ENCODE measurements at regions not wholly inside any gene's neighbourhood (a gene's known extent, or its start where the extent isn't known, plus 50 kb on each side); places are given as distances from the start of the nearest gene placed in this dataset.
"Not testable (repeated sequence)": the region's sequence is repeated elsewhere in the genome, so short reads cannot be mapped to it uniquely, and the experiment has no call there.

DNA sequence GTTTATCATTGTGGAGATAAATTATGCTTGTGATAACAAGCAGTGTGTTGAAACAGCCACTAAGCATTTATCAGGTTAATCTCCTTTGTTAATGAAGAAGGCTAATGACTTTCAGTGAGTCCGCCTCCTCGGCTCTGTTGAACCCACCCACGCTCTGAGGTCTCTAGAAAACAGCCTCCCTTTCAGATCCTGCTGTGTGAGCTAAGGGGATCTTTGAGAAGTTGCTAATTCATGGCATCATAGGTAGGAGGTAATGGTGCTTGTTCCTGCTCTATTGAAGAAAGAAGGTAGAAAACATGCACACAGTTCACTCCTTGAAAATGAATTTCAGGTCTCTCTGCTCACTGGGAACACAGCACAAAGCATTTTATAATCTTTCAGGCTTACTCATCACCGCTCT, 483.9 kb downstream of the AACS start:
- Histone ChIP-seq H3K4me2 (ENCODE audit: unreplicated experiment) (no peak overlapping the region), H3K27me3 (replicated peaks; ENCODE audit: insufficient read depth) (no peaks in the 10 kb centered on the region), H3K9ac (no peak overlapping the region), H3K36me3 (ENCODE audit: low read depth) (no peaks in the 10 kb centered on the region), H3K9me3 (ENCODE audit: low read depth) (no peaks in the 10 kb centered on the region), H3K4me1 (ENCODE audit: insufficient read depth) (no peaks in the 10 kb centered on the region), H3K9me2 (ENCODE audit: insufficient read depth) (no peaks in the 10 kb centered on the region), H2AFZ (no peak overlapping the region), H3K4me3 (no peak overlapping the region), H3K27ac (no peak overlapping the region), H3K79me2 (ENCODE audit: insufficient read depth) (no peaks in the 10 kb centered on the region), H3F3A (ENCODE audit: insufficient read depth) (no peaks in the 10 kb centered on the region), H4K20me1 (ENCODE audit: insufficient read depth) (no peaks in the 10 kb centered on the region)
- TF ChIP-seq EZH2phosphoT487 (IDR thresholded peaks at IDR 0.05; ENCODE audit: insufficient read depth, low read depth), result no peak
- TF ChIP-seq EZH2 (IDR thresholded peaks at IDR 0.05; ENCODE audit: insufficient read depth, poor library complexity, severe bottlenecking), result no peak
- WGBS, 2 experiments (ENCODE audit: low coverage in 1 of 2, low lambda C conversion rate in 2 of 2, missing lambda C conversion rate in 2 of 2), result 7 to 20% methylated on average over 4 of the region's 4 CpGs
- DNase-seq, result no peak
- in situ Hi-C loops (cut with MboI), result no loop called here

DNA sequence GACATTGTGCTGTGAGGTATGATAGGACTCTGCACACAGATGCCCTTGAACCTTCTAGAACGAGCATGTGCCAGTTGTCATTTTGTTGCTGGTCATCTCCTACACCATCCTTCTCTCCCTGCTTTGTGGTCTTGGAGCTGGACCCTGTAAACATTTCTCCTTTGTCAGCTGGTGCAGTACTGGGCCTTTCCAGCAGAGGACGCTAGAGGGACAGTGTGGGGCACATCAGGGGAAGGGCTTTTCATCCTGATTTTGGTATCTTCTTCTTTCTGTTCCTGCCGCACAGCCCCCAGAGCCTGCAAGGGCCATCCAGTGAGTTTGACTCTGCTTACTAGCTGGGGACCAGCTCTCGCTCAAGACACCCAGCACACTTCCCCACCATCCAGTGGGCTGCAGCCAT, 484.6 kb downstream of the AACS start:
- Histone ChIP-seq H4K20me1 (ENCODE audit: insufficient read depth) (no peaks in the 10 kb centered on the region), H3K36me3 (ENCODE audit: low read depth) (no peaks in the 10 kb centered on the region), H3K4me1 (ENCODE audit: insufficient read depth) (no peaks in the 10 kb centered on the region), H3K79me2 (ENCODE audit: insufficient read depth) (no peaks in the 10 kb centered on the region), H2AFZ (no peak overlapping the region), H3K4me3 (no peak overlapping the region), H3K27ac (no peak overlapping the region), H3F3A (ENCODE audit: insufficient read depth) (no peaks in the 10 kb centered on the region), H3K9me3 (ENCODE audit: low read depth) (no peaks in the 10 kb centered on the region), H3K4me2 (ENCODE audit: unreplicated experiment) (no peak overlapping the region), H3K9me2 (ENCODE audit: insufficient read depth) (no peaks in the 10 kb centered on the region), H3K9ac (no peak overlapping the region), H3K27me3 (replicated peaks; ENCODE audit: insufficient read depth) (no peaks in the 10 kb centered on the region)
- 26 to 37% methylated on average over 4 of the region's 4 CpGs for WGBS, 2 experiments (ENCODE audit: low coverage in 1 of 2, low lambda C conversion rate in 2 of 2, missing lambda C conversion rate in 2 of 2)
- TF ChIP-seq EZH2 (IDR thresholded peaks at IDR 0.05; ENCODE audit: insufficient read depth, poor library complexity, severe bottlenecking) (no peak), EZH2phosphoT487 (IDR thresholded peaks at IDR 0.05; ENCODE audit: insufficient read depth, low read depth) (no peak)
- no peak for DNase-seq
- in situ Hi-C loops (cut with MboI), result no loop called here

DNA sequence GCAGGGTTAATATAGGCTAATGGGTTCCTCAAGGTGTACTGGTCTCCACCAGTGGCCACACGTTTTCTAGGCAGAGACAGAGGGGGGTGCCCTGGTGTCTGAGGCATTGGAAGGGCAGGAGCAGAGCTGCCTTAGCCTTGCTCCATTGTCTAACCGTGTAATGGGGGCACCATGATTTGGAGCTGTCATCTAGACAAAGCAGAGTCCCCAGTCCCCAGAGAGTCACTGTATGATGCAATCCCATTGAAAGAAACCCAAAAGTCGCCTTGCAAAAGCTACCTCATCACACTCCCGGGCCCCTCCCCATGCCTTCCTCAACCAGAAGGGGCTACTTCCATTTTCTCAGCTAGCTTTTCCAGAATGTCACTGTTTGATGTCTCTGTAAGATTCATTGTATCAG, 487.1 kb downstream of the AACS start:
- H3K4me2 ChIP-seq (ENCODE audit: unreplicated experiment), result no peak overlapping the region
- TF ChIP-seq EZH2phosphoT487 (IDR thresholded peaks at IDR 0.05; ENCODE audit: insufficient read depth, low read depth), result no peak
- no peak for TF ChIP-seq EZH2 (IDR thresholded peaks at IDR 0.05; ENCODE audit: insufficient read depth, poor library complexity, severe bottlenecking)
- H3K4me1 ChIP-seq (ENCODE audit: insufficient read depth), result no peaks in the 10 kb centered on the region
- no peak for DNase-seq
- no peaks in the 10 kb centered on the region for H3K9me3 ChIP-seq (ENCODE audit: low read depth)
- H3K27me3 ChIP-seq (replicated peaks; ENCODE audit: insufficient read depth), result no peaks in the 10 kb centered on the region
- no peaks in the 10 kb centered on the region for H3K9me2 ChIP-seq (ENCODE audit: insufficient read depth)
- H3K36me3 ChIP-seq (ENCODE audit: low read depth), result no peaks in the 10 kb centered on the region
- no peak overlapping the region for H3K4me3 ChIP-seq
- H3K79me2 ChIP-seq (ENCODE audit: insufficient read depth), result no peaks in the 10 kb centered on the region
- no peak overlapping the region for H3K9ac ChIP-seq
- no peak overlapping the region for H2AFZ ChIP-seq
- H4K20me1 ChIP-seq (ENCODE audit: insufficient read depth), result no peaks in the 10 kb centered on the region
- in situ Hi-C loops (cut with MboI), result no loop called here
- H3F3A ChIP-seq (ENCODE audit: insufficient read depth), result no peaks in the 10 kb centered on the region
- WGBS, 2 experiments (ENCODE audit: low coverage in 1 of 2, low lambda C conversion rate in 2 of 2, missing lambda C conversion rate in 2 of 2), result 1 to 3% methylated on average over 4 of the region's 4 CpGs
- H3K27ac ChIP-seq, result no peak overlapping the region

DNA sequence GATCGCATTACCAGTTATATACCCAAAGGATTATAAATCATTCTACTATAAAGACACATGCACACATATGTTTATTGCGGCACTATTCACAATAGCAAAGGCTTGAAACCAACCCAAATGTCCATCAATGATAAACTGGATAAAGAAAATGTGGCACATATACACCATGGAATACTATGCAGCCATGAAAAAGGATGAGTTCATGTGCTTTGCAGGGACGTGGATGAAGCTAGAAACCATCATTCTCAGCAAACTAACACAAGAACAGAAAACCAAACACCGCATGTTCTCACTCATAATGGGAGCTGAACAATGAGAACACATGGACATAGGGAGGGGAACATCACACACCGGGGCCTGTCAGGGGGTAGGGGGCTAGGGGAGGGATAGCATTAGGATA, 495.8 kb downstream of the AACS start:
- H3K4me2 ChIP-seq (ENCODE audit: unreplicated experiment); H3K79me2 ChIP-seq (ENCODE audit: insufficient read depth); H3K27me3 ChIP-seq (replicated peaks; ENCODE audit: insufficient read depth); H3K27ac ChIP-seq; H3K4me1 ChIP-seq (ENCODE audit: insufficient read depth); in situ Hi-C loops (cut with MboI); DNase-seq; H2AFZ ChIP-seq; H4K20me1 ChIP-seq (ENCODE audit: insufficient read depth); H3K9me2 ChIP-seq (ENCODE audit: insufficient read depth); H3K36me3 ChIP-seq (ENCODE audit: low read depth); H3K9ac ChIP-seq; H3K9me3 ChIP-seq (ENCODE audit: low read depth); H3K4me3 ChIP-seq; H3F3A ChIP-seq (ENCODE audit: insufficient read depth): not testable (repeated sequence)
- WGBS, 2 experiments (ENCODE audit: low coverage in 1 of 2, low lambda C conversion rate in 2 of 2, missing lambda C conversion rate in 2 of 2), result 72 to 73% methylated on average over 5 of the region's 5 CpGs

DNA sequence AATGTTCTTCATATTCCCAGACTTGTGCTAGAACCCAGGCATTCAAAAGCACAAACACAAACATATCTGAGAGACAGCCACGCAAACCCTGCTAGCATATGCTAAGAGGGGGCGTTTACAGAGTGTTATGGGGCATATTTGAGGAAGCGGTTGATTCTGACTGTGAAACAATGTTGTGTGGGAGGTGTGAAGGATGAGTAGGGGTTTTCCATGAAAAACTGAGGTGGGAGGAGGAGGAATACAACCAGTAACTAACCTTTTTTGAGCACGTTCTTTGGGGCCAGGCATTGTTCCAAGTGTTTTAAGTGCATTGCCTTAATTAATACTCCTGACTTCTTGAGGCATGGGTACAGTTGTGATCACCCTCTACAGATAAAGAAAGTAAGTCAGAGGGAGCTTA, 499.5 kb downstream of the AACS start:
- no peaks in the 10 kb centered on the region for H3K79me2 ChIP-seq (ENCODE audit: insufficient read depth)
- no peak overlapping the region for H3K4me2 ChIP-seq (ENCODE audit: unreplicated experiment)
- no peaks in the 10 kb centered on the region for H4K20me1 ChIP-seq (ENCODE audit: insufficient read depth)
- no peaks in the 10 kb centered on the region for H3K36me3 ChIP-seq (ENCODE audit: low read depth)
- TF ChIP-seq EZH2 (IDR thresholded peaks at IDR 0.05; ENCODE audit: insufficient read depth, poor library complexity, severe bottlenecking) (no peak), EZH2phosphoT487 (IDR thresholded peaks at IDR 0.05; ENCODE audit: insufficient read depth, low read depth) (no peak)
- H2AFZ ChIP-seq, result no peak overlapping the region
- no peak overlapping the region for H3K27ac ChIP-seq
- H3K9me2 ChIP-seq (ENCODE audit: insufficient read depth), result no peaks in the 10 kb centered on the region
- H3K4me3 ChIP-seq, result no peak overlapping the region
- H3K9me3 ChIP-seq (ENCODE audit: low read depth), result no peaks in the 10 kb centered on the region
- no peak overlapping the region for H3K9ac ChIP-seq
- no peaks in the 10 kb centered on the region for H3K4me1 ChIP-seq (ENCODE audit: insufficient read depth)
- in situ Hi-C loops (cut with MboI), result no loop called here
- DNase-seq, result no peak
- no peaks in the 10 kb centered on the region for H3K27me3 ChIP-seq (replicated peaks; ENCODE audit: insufficient read depth)
- H3F3A ChIP-seq (ENCODE audit: insufficient read depth), result no peaks in the 10 kb centered on the region
- 9 to 11% methylated on average over 4 of the region's 4 CpGs for WGBS, 2 experiments (ENCODE audit: low coverage in 1 of 2, low lambda C conversion rate in 2 of 2, missing lambda C conversion rate in 2 of 2)

Data from GM23248 (cell line).